Type B pancreatic cell (in vitro differentiated cells): ENCODE measurements at regions not wholly inside any gene's neighbourhood (a gene's known extent, or its start where the extent isn't known, plus 50 kb on each side); places are given as distances from the start of the nearest gene placed in this dataset.

Experiments used
- DNase-seq: peaks from one replicate; pipeline ENCODE4 v3.0.0; 2021; ENCODE audit warnings: mixed read lengths; ENCODE audit not compliant: unreplicated experiment; ENCODE audit errors: extremely low spot score
- H3K27ac Mint-ChIP-seq: 2 replicates; pipeline ENCODE4 v1.8.0; 2021; ENCODE audit warnings: mild to moderate bottlenecking, mixed read lengths
- H3K27me3 Mint-ChIP-seq: 2 replicates; pipeline ENCODE4 v1.8.0; 2021; ENCODE audit warnings: mixed read lengths
- H3K36me3 Mint-ChIP-seq: 2 replicates; pipeline ENCODE4 v1.8.0; 2021; ENCODE audit warnings: mixed read lengths
- H3K4me1 Mint-ChIP-seq: one replicate; pipeline ENCODE4 v1.8.0; 2021; ENCODE audit warnings: mixed read lengths; ENCODE audit not compliant: unreplicated experiment
- H3K4me3 Mint-ChIP-seq: 2 replicates; pipeline ENCODE4 v1.8.0; 2021; ENCODE audit warnings: mild to moderate bottlenecking, mixed read lengths
- H3K9me3 Mint-ChIP-seq: 2 replicates; pipeline ENCODE4 v1.8.0; 2021; ENCODE audit warnings: mixed read lengths
- CTCF ChIP-seq: fragments of 200-600 bp; sonication (generic); conservative IDR thresholded peaks from 2 replicates; pipeline ENCODE4 v1.5.0; 2021; ENCODE audit warnings: antibody characterized with exemption, mild to moderate bottlenecking

- TF ChIP-seq CTCF: no peak
- Mint-ChIP-seq H3K4me3 (no peak overlapping the region), H3K4me1 (peaks cover 23% of the 10 kb centered on the region), H3K36me3 (no peaks in the 10 kb centered on the region), H3K27me3 (no peaks in the 10 kb centered on the region), H3K9me3 (no peaks in the 10 kb centered on the region), H3K27ac (no peak overlapping the region)
- DNase-seq: no peak
Observed at GRCh38 chr3:72579581-72580245, 268.5 kb downstream of the SHQ1 start.

GRCh38 chr3:72579191-72579580 is 269.1 kb downstream of the SHQ1 start:
- Mint-ChIP-seq H3K9me3 (no peaks in the 10 kb centered on the region), H3K27ac (no peak overlapping the region), H3K36me3 (no peaks in the 10 kb centered on the region), H3K27me3 (no peaks in the 10 kb centered on the region), H3K4me3 (no peak overlapping the region), H3K4me1 (peaks cover 23% of the 10 kb centered on the region)
- DNase-seq: no peak
- TF ChIP-seq CTCF: no peak

- H3K9me3 Mint-ChIP-seq: no peaks in the 10 kb centered on the region
- H3K27me3 Mint-ChIP-seq: no peaks in the 10 kb centered on the region
- no peak for DNase-seq
- H3K4me3 Mint-ChIP-seq: no peak overlapping the region
- no peaks in the 10 kb centered on the region for H3K36me3 Mint-ChIP-seq
- no peak overlapping the region for H3K27ac Mint-ChIP-seq
- peaks cover 15% of the 10 kb centered on the region for H3K4me1 Mint-ChIP-seq
- TF ChIP-seq CTCF: no peak
Observed at GRCh38 chr3:72577190-72577589, 271.1 kb downstream of the SHQ1 start.

- H3K9me3 Mint-ChIP-seq: no peaks in the 10 kb centered on the region
- DNase-seq: no peak
- H3K4me3 Mint-ChIP-seq: no peak overlapping the region
- no peak for TF ChIP-seq CTCF
- H3K27ac Mint-ChIP-seq: no peak overlapping the region
- peaks cover 13% of the 10 kb centered on the region for H3K4me1 Mint-ChIP-seq
- H3K27me3 Mint-ChIP-seq: no peaks in the 10 kb centered on the region
- no peaks in the 10 kb centered on the region for H3K36me3 Mint-ChIP-seq
Observed at GRCh38 chr3:72576563-72576962, 271.7 kb downstream of the SHQ1 start.

- no peak for DNase-seq
- Mint-ChIP-seq H3K4me1 (peaks cover 6% of the 10 kb centered on the region), H3K9me3 (no peaks in the 10 kb centered on the region), H3K36me3 (no peaks in the 10 kb centered on the region), H3K27me3 (no peaks in the 10 kb centered on the region), H3K27ac (no peak overlapping the region), H3K4me3 (no peak overlapping the region)
- TF ChIP-seq CTCF: no peak
Observed at GRCh38 chr3:72574144-72574543, 274.1 kb downstream of the SHQ1 start.

GRCh38 chr3:72573051-72573450 is 275.2 kb downstream of the SHQ1 start:
- no peaks in the 10 kb centered on the region for H3K9me3 Mint-ChIP-seq
- H3K27ac Mint-ChIP-seq: no peak overlapping the region
- no peaks in the 10 kb centered on the region for H3K36me3 Mint-ChIP-seq
- peaks cover 2% of the 10 kb centered on the region for H3K4me1 Mint-ChIP-seq
- no peak for DNase-seq
- TF ChIP-seq CTCF: no peak
- no peak overlapping the region for H3K4me3 Mint-ChIP-seq
- no peaks in the 10 kb centered on the region for H3K27me3 Mint-ChIP-seq
